LNCAP (cell line): ENCODE measurements at regions not wholly inside any gene's neighbourhood (a gene's known extent, or its start where the extent isn't known, plus 50 kb on each side); places are given as distances from the start of the nearest gene placed in this dataset.

Experiments
- TF ChIP-seq, protein P1 (sequence below): fragments of 450-650 bp; IDR thresholded peaks from 2 replicates; pipeline ENCODE4 v1.5.1; 2017; ENCODE audit warnings: mild to moderate bottlenecking

DNA sequence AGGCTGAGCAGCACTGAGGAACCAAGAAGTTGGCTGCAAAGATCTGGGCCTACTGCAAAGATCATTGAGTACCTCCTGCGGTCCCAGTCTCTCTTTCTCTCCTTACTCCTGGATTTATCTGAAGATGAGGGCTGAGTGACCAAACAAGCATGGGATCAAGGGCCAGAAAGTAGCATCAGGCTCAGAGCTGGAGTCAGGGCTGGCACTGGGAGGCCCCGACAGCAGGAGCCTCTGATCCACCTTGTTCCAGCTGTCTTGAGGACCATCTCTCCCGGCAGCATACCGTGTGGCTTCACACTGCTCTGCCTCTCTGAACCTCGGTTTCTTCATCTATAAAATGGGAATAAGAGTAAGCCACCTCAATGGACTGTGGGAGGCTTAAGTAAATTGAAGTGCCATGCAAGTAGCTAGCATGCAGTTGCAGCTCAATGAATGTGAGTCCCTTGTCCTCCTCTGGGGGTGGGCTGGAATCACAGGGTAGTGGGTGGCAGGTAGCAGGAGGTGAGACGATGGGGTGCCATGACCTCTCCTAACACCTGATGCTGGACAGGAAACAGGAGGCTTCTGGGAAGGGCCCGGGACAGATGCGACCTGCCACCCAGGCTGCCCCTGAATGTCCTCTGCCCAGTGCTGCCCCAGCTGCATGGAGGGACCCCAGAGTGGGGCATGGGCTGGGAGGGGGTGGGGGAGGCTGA lies 52.5 kb upstream of the PRDM11 start:
- TF ChIP-seq, protein P1, sequence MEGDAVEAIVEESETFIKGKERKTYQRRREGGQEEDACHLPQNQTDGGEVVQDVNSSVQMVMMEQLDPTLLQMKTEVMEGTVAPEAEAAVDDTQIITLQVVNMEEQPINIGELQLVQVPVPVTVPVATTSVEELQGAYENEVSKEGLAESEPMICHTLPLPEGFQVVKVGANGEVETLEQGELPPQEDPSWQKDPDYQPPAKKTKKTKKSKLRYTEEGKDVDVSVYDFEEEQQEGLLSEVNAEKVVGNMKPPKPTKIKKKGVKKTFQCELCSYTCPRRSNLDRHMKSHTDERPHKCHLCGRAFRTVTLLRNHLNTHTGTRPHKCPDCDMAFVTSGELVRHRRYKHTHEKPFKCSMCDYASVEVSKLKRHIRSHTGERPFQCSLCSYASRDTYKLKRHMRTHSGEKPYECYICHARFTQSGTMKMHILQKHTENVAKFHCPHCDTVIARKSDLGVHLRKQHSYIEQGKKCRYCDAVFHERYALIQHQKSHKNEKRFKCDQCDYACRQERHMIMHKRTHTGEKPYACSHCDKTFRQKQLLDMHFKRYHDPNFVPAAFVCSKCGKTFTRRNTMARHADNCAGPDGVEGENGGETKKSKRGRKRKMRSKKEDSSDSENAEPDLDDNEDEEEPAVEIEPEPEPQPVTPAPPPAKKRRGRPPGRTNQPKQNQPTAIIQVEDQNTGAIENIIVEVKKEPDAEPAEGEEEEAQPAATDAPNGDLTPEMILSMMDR: no peak

DNA sequence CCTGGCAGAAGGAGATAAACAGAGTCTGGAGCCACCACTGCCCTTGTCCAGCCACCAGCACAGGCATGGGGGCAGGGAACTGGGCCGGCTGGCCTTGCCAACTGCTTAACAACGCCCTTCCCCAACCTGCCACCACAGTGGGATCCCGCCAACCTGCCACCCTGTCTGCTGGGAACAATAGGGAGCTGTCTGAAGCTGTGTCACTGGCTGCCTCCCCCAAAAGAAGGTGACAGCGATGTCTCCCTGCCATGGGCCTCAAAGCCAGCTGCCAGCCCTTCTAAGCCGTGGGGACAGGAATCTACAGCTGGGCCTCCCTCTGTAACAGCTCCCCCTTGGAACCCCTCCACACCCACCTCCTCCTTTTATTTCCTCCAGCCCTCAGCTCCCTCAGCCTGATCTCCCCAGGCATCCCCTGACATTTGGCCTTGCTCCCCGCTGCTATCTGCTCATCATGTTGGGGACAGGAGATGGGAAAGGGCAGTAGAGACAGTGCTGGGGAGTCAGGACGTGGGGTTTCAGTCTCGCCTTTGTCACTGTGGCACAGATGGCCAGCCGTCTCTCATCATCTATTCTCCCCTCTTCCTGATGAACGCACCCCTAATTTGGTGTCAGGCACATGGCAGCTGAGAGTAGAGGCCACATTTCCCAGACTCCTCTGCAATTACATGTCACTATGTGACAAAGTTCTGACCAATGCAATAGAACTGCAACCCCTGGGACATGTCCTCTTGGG lies 51.3 kb upstream of the PRDM11 start:
- TF ChIP-seq, protein P1: no peak

DNA sequence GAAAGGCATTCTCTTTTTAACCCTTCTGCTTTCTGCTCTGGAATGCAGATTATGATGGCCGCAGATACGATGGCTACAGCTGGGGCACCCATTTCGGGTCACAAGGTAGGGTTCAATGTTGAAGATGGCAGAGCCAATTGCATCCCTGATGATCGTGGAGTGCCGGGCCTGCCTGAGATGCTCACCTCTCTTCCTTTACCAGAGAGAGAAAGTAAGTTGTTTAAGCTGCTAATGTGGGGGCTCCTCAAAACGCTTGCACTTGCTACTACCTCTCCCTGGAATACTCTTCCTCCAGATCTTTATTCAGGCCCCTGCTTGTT lies 50.8 kb upstream of the PRDM11 start:
- TF ChIP-seq, protein P1: no peak

DNA sequence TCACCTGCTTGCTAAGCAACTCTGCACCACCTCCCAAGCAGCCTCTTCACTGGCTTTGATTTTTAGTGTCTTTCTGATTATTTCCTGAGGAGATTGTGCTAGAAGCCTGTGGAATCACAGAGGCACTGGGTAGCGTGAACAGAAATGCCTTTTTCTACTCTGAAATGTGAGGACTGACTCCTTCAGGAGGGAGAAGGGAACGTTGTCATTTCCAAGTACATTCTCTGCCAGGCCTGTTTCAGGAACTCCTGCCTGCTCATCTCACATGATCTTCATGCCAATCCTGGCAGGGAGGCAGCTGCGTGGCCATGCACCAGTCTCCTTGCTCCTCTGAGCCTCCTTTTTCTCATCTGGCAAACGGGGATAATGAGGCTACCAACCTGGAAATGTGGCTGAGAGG lies 49.8 kb upstream of the PRDM11 start:
- TF ChIP-seq, protein P1: no peak
